ENCODE measurements at regions not wholly inside any gene's neighbourhood (a gene's known extent, or its start where the extent isn't known, plus 50 kb on each side); places are given as distances from the start of the nearest gene placed in this dataset.

DNA sequence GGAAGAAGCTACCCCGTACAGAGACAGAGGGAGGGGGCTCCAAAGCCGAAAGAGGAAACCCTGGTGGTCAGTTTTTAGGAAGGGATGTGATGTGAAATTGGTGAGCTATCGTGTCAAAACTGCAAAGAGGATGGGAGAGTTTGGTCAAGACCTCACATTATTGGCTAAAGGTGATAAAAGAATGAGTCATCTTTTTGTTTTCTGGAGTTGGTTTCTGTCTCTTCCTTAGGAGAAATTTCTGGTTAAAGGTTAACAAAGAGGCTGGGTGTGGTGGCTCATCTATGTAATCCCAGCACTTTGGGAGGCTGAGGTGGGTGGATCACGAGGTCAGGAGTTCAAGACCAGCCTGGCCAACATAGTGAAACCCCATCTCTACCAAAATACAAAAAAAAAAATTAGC is 217.8 kb upstream of the CBLB start:
- intact Hi-C loops (cut with DNase I) = no loop called here
- no peaks in the 10 kb centered on the region for H3K4me1 ChIP-seq
- no peak overlapping the region for H3K27ac ChIP-seq
- DNase-seq (no peak), ATAC-seq (no peak), FAIRE-seq (no peak)
- H3K27me3 ChIP-seq = no peaks in the 10 kb centered on the region
- H3K4me3 ChIP-seq = no peak overlapping the region
- TF ChIP-seq, protein P1, sequence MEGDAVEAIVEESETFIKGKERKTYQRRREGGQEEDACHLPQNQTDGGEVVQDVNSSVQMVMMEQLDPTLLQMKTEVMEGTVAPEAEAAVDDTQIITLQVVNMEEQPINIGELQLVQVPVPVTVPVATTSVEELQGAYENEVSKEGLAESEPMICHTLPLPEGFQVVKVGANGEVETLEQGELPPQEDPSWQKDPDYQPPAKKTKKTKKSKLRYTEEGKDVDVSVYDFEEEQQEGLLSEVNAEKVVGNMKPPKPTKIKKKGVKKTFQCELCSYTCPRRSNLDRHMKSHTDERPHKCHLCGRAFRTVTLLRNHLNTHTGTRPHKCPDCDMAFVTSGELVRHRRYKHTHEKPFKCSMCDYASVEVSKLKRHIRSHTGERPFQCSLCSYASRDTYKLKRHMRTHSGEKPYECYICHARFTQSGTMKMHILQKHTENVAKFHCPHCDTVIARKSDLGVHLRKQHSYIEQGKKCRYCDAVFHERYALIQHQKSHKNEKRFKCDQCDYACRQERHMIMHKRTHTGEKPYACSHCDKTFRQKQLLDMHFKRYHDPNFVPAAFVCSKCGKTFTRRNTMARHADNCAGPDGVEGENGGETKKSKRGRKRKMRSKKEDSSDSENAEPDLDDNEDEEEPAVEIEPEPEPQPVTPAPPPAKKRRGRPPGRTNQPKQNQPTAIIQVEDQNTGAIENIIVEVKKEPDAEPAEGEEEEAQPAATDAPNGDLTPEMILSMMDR (IDR thresholded peaks at IDR 0.05) = no peak
- WGBS, 2 donors = 59 to 70% methylated on average over 4 of the region's 4 CpGs
- no peaks in the 10 kb centered on the region for H3K9me3 ChIP-seq
- H3K36me3 ChIP-seq = no peaks in the 10 kb centered on the region

DNA sequence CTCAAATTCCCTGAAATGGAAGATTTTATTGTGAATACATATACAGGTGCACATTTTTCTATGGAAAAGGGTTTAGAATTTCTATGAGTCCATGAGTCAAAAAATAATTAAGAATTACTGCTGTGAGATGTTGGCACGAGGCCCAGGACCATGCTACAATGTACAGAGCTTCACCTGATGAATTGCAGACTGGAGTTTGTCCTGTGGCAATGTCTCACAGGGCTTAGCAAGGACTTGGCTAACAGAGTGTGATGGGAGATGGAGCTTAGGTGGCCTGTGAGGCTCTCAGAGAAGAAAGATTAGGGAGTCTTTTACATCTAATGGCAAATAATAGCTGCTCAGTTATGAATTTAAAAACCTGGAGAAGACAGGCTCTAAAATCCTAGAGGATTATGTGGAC is 219.5 kb upstream of the CBLB start:
- Histone ChIP-seq H3K4me3 (no peak overlapping the region), H3K9me3 (no peaks in the 10 kb centered on the region), H3K4me1 (no peaks in the 10 kb centered on the region), H3K27me3 (no peaks in the 10 kb centered on the region), H3K36me3 (no peaks in the 10 kb centered on the region), H3K27ac (no peak overlapping the region)
- DNase-seq (no peak), ATAC-seq (no peak), FAIRE-seq (no peak)
- WGBS, 2 donors = 35% methylated on average over 1 of the region's 1 CpG
- TF ChIP-seq, protein P1 (IDR thresholded peaks at IDR 0.05) = no peak
- intact Hi-C loops (cut with DNase I) = no loop called here

DNA sequence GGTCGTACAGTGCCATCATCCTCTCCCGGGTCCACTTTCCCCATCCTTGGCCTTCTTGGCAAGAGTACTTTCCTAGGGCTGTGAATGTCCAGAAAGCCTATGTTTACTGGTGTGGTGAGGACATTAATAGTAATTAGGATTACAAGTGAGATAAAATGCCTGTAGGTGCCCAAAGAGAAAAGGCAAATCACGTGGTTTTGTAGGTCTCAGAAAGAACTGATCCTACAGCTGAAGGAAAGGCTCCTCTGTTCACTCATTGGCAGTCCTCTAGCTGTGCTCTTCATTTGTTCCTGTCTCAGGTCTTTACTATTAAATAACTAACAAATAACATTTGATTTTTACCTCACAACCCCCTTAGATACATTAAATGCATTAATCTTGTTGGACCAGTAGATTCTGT is 220.1 kb upstream of the CBLB start:
- no peaks in the 10 kb centered on the region for H3K36me3 ChIP-seq
- no peak for FAIRE-seq
- 58 to 76% methylated on average over 3 of the region's 3 CpGs for WGBS, 2 donors

DNA sequence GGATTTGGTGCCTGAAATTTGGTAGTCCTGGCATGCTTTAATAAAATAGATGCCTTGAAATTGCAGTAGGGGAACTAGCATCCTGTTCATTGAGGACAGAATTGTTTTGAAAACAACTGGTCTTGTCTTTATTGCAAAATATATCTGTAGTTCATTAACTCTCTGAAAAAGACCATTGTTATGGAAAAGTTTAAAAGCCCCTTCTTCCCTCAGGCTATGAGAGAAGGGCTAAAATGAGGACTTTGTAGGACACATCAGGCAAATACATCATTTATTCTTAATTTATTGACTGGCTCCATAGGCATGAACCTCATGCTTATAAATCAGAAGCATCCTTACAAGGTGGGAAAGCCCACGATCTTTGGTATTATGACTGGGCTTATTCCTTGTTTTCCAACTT is 221.0 kb upstream of the CBLB start:
- TF ChIP-seq, protein P1 (IDR thresholded peaks at IDR 0.05) = no peak
- no peak overlapping the region for H3K27ac ChIP-seq
- H3K36me3 ChIP-seq = no peaks in the 10 kb centered on the region
- no peak for DNase-seq
- ATAC-seq = no peak
- intact Hi-C loops (cut with DNase I) = no loop called here
- 68 to 80% methylated on average over 1 of the region's 1 CpG for WGBS, 2 donors
- no peaks in the 10 kb centered on the region for H3K27me3 ChIP-seq
- H3K4me1 ChIP-seq = no peaks in the 10 kb centered on the region
- no peak overlapping the region for H3K4me3 ChIP-seq
- no peak for FAIRE-seq
- H3K9me3 ChIP-seq = no peaks in the 10 kb centered on the region

More for the DNA sequence above, 220.1 kb upstream of the CBLB start:
- Histone ChIP-seq H3K4me3 (no peak overlapping the region), H3K4me1 (no peaks in the 10 kb centered on the region), H3K27ac (no peak overlapping the region), H3K27me3 (no peaks in the 10 kb centered on the region), H3K9me3 (no peaks in the 10 kb centered on the region)
- intact Hi-C loops (cut with DNase I) = no loop called here
- ATAC-seq = no peak
- TF ChIP-seq, protein P1 (IDR thresholded peaks at IDR 0.05) = no peak
- DNase-seq = no peak

DNA sequence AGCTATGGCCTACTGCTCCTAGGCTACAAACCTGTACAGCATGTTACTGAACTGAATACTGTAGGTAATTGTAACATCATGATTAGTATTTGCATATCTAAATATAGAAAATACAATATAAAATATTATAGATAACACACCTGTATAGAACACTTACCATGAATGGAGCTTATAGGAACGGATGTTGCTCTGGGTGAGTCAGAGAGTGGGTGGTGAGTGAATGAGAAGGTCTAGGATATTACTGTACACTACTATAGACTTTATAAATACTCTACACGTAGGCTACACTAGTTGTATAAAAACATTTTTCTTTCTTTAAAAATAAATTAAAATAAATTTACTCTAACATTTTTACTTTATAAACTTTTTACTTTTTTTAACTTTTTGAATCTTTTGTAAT is 224.0 kb upstream of the CBLB start:
- no peaks in the 10 kb centered on the region for H3K4me1 ChIP-seq
- no peaks in the 10 kb centered on the region for H3K9me3 ChIP-seq
- H3K27me3 ChIP-seq = no peaks in the 10 kb centered on the region
- WGBS, 2 donors = 60 to 66% methylated on average over 2 of the region's 2 CpGs
- no peak overlapping the region for H3K27ac ChIP-seq
- intact Hi-C loops (cut with DNase I) = no loop called here
- DNase-seq = no peak
- peak; percentile 59 for FAIRE-seq
- no peak overlapping the region for H3K4me3 ChIP-seq
- H3K36me3 ChIP-seq = no peaks in the 10 kb centered on the region
- ATAC-seq = no peak
- TF ChIP-seq, protein P1 (IDR thresholded peaks at IDR 0.05) = no peak

Measured in pancreas (tissue), 10 donors.